GM23338 (cell line): ENCODE measurements at regions not wholly inside any gene's neighbourhood (a gene's known extent, or its start where the extent isn't known, plus 50 kb on each side); places are given as distances from the start of the nearest gene placed in this dataset.

Experiments
- CREB1 ChIP-seq: fragments of 250-450 bp; sonication (Bioruptor Pico); IDR thresholded peaks from 2 replicates; pipeline ENCODE4 v1.5.0; 2020; ENCODE audit warnings: low read depth, mild to moderate bottlenecking, moderate library complexity
- EZH2 ChIP-seq: fragments of 200-600 bp; sonication (generic); IDR thresholded peaks from one replicate; pipeline ENCODE4 v1.8.0; 2017; ENCODE audit warnings: antibody characterized with exemption, mild to moderate bottlenecking, low read depth; ENCODE audit not compliant: unreplicated experiment
- POLR2AphosphoS5 ChIP-seq: IDR thresholded peaks from 2 replicates; pipeline ENCODE4 v1.6.1; 2016; ENCODE audit warnings: antibody characterized with exemption, low read depth
- TF ChIP-seq, protein P1 (sequence below), 2 experiments: fragments of 200-600 bp in 1 of 2; sonication (generic) in 1 of 2; conservative IDR thresholded peaks; 2 replicates each; pipeline versions ENCODE4 v1.5.1 to v1.6.1; 2016 to 2017; ENCODE audit warnings: antibody characterized with exemption in 2 of 2, low read depth in 2 of 2, mild to moderate bottlenecking in 2 of 2, moderate library complexity in 1 of 2
- TF ChIP-seq, protein P2 (sequence below): IDR thresholded peaks from one replicate; pipeline ENCODE4 v1.6.1; 2018; ENCODE audit warnings: antibody characterized with exemption; ENCODE audit not compliant: unreplicated experiment

DNA sequence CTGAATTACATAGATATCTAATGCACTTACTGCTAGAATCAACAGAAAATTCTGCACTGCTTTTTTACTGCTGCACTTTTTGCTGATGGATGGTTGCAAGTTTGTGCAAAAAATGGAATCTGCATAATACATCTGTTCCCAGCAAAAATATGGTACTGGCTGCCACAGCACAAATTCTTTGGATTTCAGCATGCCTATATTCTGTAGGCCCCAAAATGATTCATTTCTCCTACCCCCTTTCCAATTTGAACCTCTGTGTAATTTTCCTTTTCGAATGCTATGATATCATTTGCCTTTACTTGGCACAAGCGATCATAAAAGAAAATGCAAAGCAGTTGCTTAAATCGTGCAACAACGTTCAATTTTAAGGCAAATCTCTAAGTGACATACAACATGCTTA, 524.2 kb upstream of the NBEA start:
- no peak for TF ChIP-seq CREB1 (CRISPR knock-in tag)
- TF ChIP-seq EZH2, result no peak
- TF ChIP-seq, protein P1, sequence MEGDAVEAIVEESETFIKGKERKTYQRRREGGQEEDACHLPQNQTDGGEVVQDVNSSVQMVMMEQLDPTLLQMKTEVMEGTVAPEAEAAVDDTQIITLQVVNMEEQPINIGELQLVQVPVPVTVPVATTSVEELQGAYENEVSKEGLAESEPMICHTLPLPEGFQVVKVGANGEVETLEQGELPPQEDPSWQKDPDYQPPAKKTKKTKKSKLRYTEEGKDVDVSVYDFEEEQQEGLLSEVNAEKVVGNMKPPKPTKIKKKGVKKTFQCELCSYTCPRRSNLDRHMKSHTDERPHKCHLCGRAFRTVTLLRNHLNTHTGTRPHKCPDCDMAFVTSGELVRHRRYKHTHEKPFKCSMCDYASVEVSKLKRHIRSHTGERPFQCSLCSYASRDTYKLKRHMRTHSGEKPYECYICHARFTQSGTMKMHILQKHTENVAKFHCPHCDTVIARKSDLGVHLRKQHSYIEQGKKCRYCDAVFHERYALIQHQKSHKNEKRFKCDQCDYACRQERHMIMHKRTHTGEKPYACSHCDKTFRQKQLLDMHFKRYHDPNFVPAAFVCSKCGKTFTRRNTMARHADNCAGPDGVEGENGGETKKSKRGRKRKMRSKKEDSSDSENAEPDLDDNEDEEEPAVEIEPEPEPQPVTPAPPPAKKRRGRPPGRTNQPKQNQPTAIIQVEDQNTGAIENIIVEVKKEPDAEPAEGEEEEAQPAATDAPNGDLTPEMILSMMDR (conservative IDR thresholded peaks at IDR 0.05; ENCODE audit: low read depth in 2 of 2), result no peak
- TF ChIP-seq POLR2AphosphoS5, result no peak
- TF ChIP-seq, protein P2, sequence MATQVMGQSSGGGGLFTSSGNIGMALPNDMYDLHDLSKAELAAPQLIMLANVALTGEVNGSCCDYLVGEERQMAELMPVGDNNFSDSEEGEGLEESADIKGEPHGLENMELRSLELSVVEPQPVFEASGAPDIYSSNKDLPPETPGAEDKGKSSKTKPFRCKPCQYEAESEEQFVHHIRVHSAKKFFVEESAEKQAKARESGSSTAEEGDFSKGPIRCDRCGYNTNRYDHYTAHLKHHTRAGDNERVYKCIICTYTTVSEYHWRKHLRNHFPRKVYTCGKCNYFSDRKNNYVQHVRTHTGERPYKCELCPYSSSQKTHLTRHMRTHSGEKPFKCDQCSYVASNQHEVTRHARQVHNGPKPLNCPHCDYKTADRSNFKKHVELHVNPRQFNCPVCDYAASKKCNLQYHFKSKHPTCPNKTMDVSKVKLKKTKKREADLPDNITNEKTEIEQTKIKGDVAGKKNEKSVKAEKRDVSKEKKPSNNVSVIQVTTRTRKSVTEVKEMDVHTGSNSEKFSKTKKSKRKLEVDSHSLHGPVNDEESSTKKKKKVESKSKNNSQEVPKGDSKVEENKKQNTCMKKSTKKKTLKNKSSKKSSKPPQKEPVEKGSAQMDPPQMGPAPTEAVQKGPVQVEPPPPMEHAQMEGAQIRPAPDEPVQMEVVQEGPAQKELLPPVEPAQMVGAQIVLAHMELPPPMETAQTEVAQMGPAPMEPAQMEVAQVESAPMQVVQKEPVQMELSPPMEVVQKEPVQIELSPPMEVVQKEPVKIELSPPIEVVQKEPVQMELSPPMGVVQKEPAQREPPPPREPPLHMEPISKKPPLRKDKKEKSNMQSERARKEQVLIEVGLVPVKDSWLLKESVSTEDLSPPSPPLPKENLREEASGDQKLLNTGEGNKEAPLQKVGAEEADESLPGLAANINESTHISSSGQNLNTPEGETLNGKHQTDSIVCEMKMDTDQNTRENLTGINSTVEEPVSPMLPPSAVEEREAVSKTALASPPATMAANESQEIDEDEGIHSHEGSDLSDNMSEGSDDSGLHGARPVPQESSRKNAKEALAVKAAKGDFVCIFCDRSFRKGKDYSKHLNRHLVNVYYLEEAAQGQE, result no peak
